ENCODE measurements at regions not wholly inside any gene's neighbourhood (a gene's known extent, or its start where the extent isn't known, plus 50 kb on each side); places are given as distances from the start of the nearest gene placed in this dataset. TPM values are rescaled to one million over a fixed set of nuclear protein-coding genes. Genes with fewer than 3 reads are reported as not detected.

Small RNA genes in the stretch of these regions (small RNA-seq; reads per million reads assigned to genes)
- gene AL353752.1 (ENCODE audit: low replicate concordance) = not detected
- not detected for gene RF00568 (ENCODE audit: low replicate concordance)
